Osteoblast (primary cell): ENCODE measurements at regions not wholly inside any gene's neighbourhood (a gene's known extent, or its start where the extent isn't known, plus 50 kb on each side); places are given as distances from the start of the nearest gene placed in this dataset.

Source experiments
- DNase-seq: peaks from one replicate; pipeline ENCODE4 v3.0.0; 2011; ENCODE audit warnings: low spot score, mixed read lengths; ENCODE audit not compliant: insufficient read length; ENCODE audit errors: missing footprints
- H2AFZ ChIP-seq: 2 replicates; pipeline ENCODE4 v1.6.0; 2011; ENCODE audit warnings: mild to moderate bottlenecking, low read length
- H3K27ac ChIP-seq: 2 replicates; pipeline ENCODE4 v1.5.1; 2011; ENCODE audit warnings: mild to moderate bottlenecking, low read depth, low read length, moderate library complexity
- H3K27me3 ChIP-seq: 2 replicates; pipeline ENCODE4 v1.6.0; 2012; ENCODE audit warnings: mild to moderate bottlenecking, control low read depth, inconsistent platforms, low read length, moderate library complexity; ENCODE audit not compliant: insufficient read depth
- H3K36me3 ChIP-seq: 2 replicates; pipeline ENCODE4 v1.5.1; 2011; ENCODE audit warnings: mild to moderate bottlenecking, low read length, control low read depth, moderate library complexity; ENCODE audit not compliant: insufficient read depth
- H3K4me1 ChIP-seq: 2 replicates; pipeline ENCODE4 v1.5.1; 2011; ENCODE audit warnings: mild to moderate bottlenecking, low read length, control low read depth, moderate library complexity; ENCODE audit not compliant: insufficient read depth
- H3K4me2 ChIP-seq: 2 replicates; pipeline ENCODE4 v1.6.0; 2011; ENCODE audit warnings: mild to moderate bottlenecking, low read length; ENCODE audit not compliant: insufficient read depth
- H3K4me3 ChIP-seq: fragments of 200-600 bp; sonication (generic); 3 replicates; pipeline ENCODE4 v1.5.1; 2012; ENCODE audit warnings: mild to moderate bottlenecking, low read length, inconsistent platforms; ENCODE audit not compliant: insufficient read depth
- H3K79me2 ChIP-seq: 2 replicates; pipeline ENCODE4 v1.6.0; 2012; ENCODE audit warnings: mild to moderate bottlenecking, low read length, control low read depth, inconsistent platforms; ENCODE audit not compliant: insufficient read depth
- H3K9me3 ChIP-seq: 2 replicates; pipeline ENCODE4 v1.5.1; 2011; ENCODE audit warnings: low read depth, low read length, control low read depth
- H4K20me1 ChIP-seq: 2 replicates; pipeline ENCODE4 v1.6.0; 2012; ENCODE audit warnings: mild to moderate bottlenecking, low read length, control low read depth; ENCODE audit not compliant: insufficient read depth
- TF ChIP-seq, protein P1 (sequence below): IDR thresholded peaks from 2 replicates; pipeline ENCODE4 v1.5.1; 2011; ENCODE audit warnings: mild to moderate bottlenecking, low read depth, low read length, moderate library complexity; ENCODE audit errors: extremely low read depth

DNA sequence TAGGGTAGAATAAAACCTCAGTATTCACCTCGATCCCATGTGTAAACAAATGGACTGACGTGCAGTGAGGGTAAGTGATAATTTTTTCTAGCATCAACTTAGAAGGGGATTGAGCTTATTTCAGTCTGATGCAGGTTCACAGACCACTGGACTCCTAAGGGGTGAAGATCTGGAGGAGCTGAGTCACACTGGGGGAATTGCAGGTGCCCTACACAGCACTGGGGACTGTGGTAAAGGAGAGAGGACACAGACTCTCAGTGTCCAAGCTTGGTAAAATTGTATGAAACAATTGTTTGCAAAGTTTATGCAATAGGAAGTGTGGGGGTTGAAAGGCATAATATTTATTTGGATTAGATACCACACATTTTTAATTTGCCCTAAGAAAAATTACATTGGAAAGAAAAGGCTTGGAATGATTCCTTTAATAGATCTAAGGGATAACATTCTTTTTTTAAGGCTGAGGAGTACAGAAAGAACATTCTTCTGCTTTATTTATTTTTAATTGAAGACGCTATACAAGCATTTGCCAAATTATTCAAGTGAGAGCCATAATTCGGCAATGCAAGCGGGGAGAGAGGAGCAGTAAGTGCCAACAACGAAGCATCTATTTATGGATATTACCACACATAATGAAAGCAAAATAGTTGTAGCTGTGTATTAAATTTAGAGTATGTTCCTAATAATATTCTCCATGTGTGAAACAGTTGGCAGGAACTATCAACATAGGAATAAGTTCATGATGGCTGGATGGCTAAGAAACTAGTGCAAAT lies 766.9 kb upstream of the ADAMTS16 start:
- no peak for DNase-seq
- H3K27me3 ChIP-seq, result no peaks in the 10 kb centered on the region
- H2AFZ ChIP-seq, result no peak overlapping the region
- no peaks in the 10 kb centered on the region for H3K36me3 ChIP-seq
- H3K4me3 ChIP-seq, result no peak overlapping the region
- peaks cover 5% of the 10 kb centered on the region for H3K9me3 ChIP-seq
- H3K4me1 ChIP-seq, result no peaks in the 10 kb centered on the region
- TF ChIP-seq, protein P1, sequence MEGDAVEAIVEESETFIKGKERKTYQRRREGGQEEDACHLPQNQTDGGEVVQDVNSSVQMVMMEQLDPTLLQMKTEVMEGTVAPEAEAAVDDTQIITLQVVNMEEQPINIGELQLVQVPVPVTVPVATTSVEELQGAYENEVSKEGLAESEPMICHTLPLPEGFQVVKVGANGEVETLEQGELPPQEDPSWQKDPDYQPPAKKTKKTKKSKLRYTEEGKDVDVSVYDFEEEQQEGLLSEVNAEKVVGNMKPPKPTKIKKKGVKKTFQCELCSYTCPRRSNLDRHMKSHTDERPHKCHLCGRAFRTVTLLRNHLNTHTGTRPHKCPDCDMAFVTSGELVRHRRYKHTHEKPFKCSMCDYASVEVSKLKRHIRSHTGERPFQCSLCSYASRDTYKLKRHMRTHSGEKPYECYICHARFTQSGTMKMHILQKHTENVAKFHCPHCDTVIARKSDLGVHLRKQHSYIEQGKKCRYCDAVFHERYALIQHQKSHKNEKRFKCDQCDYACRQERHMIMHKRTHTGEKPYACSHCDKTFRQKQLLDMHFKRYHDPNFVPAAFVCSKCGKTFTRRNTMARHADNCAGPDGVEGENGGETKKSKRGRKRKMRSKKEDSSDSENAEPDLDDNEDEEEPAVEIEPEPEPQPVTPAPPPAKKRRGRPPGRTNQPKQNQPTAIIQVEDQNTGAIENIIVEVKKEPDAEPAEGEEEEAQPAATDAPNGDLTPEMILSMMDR, result no peak
- H3K79me2 ChIP-seq, result no peaks in the 10 kb centered on the region
- no peak overlapping the region for H3K27ac ChIP-seq
- no peak overlapping the region for H3K4me2 ChIP-seq
- no peaks in the 10 kb centered on the region for H4K20me1 ChIP-seq

DNA sequence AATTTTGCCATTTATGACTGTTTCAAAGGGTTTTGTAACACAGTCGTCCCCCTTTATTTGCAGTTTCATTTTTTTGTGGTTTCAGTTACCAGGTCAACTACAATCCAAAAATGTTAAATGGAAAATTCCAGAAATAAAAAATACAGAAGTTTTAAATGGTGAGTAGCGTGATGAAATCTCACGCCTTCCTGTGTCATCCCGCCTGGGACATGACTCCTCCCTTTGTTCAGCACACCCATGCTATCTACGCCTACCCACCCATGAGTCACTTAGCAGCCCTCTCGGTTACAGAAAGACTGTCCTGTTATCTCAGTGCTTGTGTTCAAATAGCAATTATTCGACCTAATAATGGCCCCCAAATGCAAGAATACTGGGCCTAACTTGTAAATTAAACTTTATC lies 765.3 kb upstream of the ADAMTS16 start:
- Histone ChIP-seq H3K27ac (no peak overlapping the region), H3K4me3 (no peak overlapping the region), H2AFZ (no peak overlapping the region), H3K4me2 (no peak overlapping the region), H3K4me1 (no peaks in the 10 kb centered on the region), H3K79me2 (no peaks in the 10 kb centered on the region), H4K20me1 (no peaks in the 10 kb centered on the region), H3K9me3 (peaks cover 8% of the 10 kb centered on the region), H3K27me3 (no peaks in the 10 kb centered on the region), H3K36me3 (no peaks in the 10 kb centered on the region)
- no peak for DNase-seq
- TF ChIP-seq, protein P1, result no peak

DNA sequence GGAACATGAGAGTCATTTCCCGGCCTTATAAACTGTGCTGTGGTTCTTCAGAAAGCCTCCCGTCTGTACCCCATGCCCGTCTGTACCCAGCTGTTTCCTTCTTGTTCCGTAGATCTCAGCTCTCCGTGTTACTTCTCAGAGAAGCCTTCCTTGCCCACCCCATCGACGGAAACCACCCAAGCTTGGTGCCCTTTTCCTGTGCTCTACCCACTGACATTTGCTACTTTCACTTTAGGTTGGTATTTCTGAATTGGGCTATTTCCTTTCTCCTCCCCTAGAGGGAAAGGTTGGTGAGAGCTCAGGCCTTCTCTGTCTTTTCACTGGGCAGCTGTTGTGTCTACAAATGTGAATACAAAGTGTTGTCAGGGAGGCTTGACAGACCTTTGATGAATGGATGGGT lies 764.5 kb upstream of the ADAMTS16 start:
- no peak overlapping the region for H2AFZ ChIP-seq
- H3K4me2 ChIP-seq, result no peak overlapping the region
- no peaks in the 10 kb centered on the region for H4K20me1 ChIP-seq
- no peak for DNase-seq
- no peak overlapping the region for H3K27ac ChIP-seq
- no peaks in the 10 kb centered on the region for H3K79me2 ChIP-seq
- H3K4me1 ChIP-seq, result no peaks in the 10 kb centered on the region
- no peaks in the 10 kb centered on the region for H3K36me3 ChIP-seq
- H3K9me3 ChIP-seq, result peaks cover 8% of the 10 kb centered on the region
- TF ChIP-seq, protein P1, result no peak
- no peaks in the 10 kb centered on the region for H3K27me3 ChIP-seq
- H3K4me3 ChIP-seq, result no peak overlapping the region

DNA sequence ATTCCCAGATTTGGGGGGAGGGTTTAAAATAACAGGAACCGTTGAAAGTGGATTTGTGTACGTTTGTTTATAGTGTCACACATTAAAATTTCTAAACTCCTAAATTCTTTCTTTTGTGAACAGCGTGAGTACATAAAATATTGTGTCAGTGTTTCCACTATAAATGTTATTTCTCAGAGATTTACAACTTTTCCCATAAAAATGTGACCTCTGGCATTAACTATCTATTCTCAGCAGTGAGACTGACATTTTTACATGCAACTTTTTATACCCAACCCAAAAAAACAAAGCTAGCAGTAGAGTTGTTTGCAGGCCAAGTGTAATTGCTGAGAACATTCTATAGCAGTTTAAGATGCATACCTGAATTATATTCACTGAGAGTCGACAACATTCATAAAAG lies 757.0 kb upstream of the ADAMTS16 start:
- Histone ChIP-seq H2AFZ (no peak overlapping the region), H3K4me2 (no peak overlapping the region), H4K20me1 (no peaks in the 10 kb centered on the region), H3K4me1 (no peaks in the 10 kb centered on the region), H3K4me3 (no peak overlapping the region), H3K27ac (no peak overlapping the region), H3K9me3 (peaks cover 14% of the 10 kb centered on the region), H3K27me3 (no peaks in the 10 kb centered on the region), H3K36me3 (no peaks in the 10 kb centered on the region), H3K79me2 (no peaks in the 10 kb centered on the region)
- TF ChIP-seq, protein P1, result no peak
- no peak for DNase-seq
